ENCODE measurements at regions not wholly inside any gene's neighbourhood (a gene's known extent, or its start where the extent isn't known, plus 50 kb on each side); places are given as distances from the start of the nearest gene placed in this dataset.

DNA sequence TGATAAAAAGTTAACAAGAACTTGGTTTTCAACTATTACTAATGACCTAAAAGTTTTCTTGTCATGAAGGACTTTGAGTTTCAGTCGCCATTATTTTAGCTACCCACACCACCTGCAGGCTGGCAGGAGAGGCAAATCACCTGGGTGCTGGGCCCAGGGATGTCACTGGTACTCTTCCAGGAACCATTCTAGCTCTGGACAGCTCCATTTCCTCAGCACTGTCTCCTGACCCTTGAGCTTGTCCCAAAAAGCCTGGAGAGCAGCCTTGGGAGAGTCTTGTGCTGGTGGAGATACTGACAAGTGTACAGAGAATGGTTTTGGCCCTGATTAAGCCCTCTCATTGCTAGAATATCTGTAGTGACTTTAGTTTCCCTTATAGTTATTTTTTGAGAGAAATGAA lies 1924.1 kb upstream of the WWC1 start:
- Histone ChIP-seq H3K27me3 (ENCODE audit: low read length) (no peaks in the 10 kb centered on the region), H3K9me3 (ENCODE audit: insufficient read depth, low read length) (no peaks in the 10 kb centered on the region), H3F3A (ENCODE audit: insufficient read depth) (no peaks in the 10 kb centered on the region)

GRCh38 chr5:166369346-166369745 lies 1922.1 kb upstream of the WWC1 start:
- H2AFZ ChIP-seq (ENCODE audit: low read depth, low read length, severe bottlenecking), result no peak overlapping the region
- H3K27me3 ChIP-seq (ENCODE audit: low read length), result no peaks in the 10 kb centered on the region
- no peaks in the 10 kb centered on the region for H3K9me3 ChIP-seq (ENCODE audit: insufficient read depth, low read length)
- no peaks in the 10 kb centered on the region for H3F3A ChIP-seq (ENCODE audit: insufficient read depth)
- no peaks in the 10 kb centered on the region for H3K79me2 ChIP-seq (ENCODE audit: insufficient read depth, low read length)
- no peak overlapping the region for H3K4me2 ChIP-seq (ENCODE audit: low read depth, low read length, poor library complexity, severe bottlenecking)
- no peaks in the 10 kb centered on the region for H3K9me2 ChIP-seq (replicated peaks; ENCODE audit: insufficient read depth, low read length)
- H3K4me3 ChIP-seq (ENCODE audit: insufficient read depth, low read length, poor library complexity, severe bottlenecking), result no peak overlapping the region
- no peak overlapping the region for H3K27ac ChIP-seq (ENCODE audit: low read depth, low read length)
- no peaks in the 10 kb centered on the region for H4K20me1 ChIP-seq (ENCODE audit: low read depth, low read length)
- no peak overlapping the region for H3K9ac ChIP-seq (ENCODE audit: low read length)
- TF ChIP-seq, protein P1, sequence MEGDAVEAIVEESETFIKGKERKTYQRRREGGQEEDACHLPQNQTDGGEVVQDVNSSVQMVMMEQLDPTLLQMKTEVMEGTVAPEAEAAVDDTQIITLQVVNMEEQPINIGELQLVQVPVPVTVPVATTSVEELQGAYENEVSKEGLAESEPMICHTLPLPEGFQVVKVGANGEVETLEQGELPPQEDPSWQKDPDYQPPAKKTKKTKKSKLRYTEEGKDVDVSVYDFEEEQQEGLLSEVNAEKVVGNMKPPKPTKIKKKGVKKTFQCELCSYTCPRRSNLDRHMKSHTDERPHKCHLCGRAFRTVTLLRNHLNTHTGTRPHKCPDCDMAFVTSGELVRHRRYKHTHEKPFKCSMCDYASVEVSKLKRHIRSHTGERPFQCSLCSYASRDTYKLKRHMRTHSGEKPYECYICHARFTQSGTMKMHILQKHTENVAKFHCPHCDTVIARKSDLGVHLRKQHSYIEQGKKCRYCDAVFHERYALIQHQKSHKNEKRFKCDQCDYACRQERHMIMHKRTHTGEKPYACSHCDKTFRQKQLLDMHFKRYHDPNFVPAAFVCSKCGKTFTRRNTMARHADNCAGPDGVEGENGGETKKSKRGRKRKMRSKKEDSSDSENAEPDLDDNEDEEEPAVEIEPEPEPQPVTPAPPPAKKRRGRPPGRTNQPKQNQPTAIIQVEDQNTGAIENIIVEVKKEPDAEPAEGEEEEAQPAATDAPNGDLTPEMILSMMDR (IDR thresholded peaks at IDR 0.05; ENCODE audit: insufficient read depth, low read length, poor library complexity, severe bottlenecking), result no peak
- TF ChIP-seq EZH2phosphoT487 (conservative IDR thresholded peaks at IDR 0.05; ENCODE audit: low read length), result no peak
- H3K36me3 ChIP-seq (ENCODE audit: low read length), result no peaks in the 10 kb centered on the region

More for the DNA sequence above, 1924.1 kb upstream of the WWC1 start:
- Histone ChIP-seq H2AFZ (ENCODE audit: low read depth, low read length, severe bottlenecking) (no peak overlapping the region), H3K4me2 (ENCODE audit: low read depth, low read length, poor library complexity, severe bottlenecking) (no peak overlapping the region), H3K4me3 (ENCODE audit: insufficient read depth, low read length, poor library complexity, severe bottlenecking) (no peak overlapping the region), H3K9ac (ENCODE audit: low read length) (no peak overlapping the region), H3K36me3 (ENCODE audit: low read length) (no peaks in the 10 kb centered on the region), H3K9me2 (replicated peaks; ENCODE audit: insufficient read depth, low read length) (no peaks in the 10 kb centered on the region), H4K20me1 (ENCODE audit: low read depth, low read length) (no peaks in the 10 kb centered on the region), H3K79me2 (ENCODE audit: insufficient read depth, low read length) (no peaks in the 10 kb centered on the region), H3K27ac (ENCODE audit: low read depth, low read length) (no peak overlapping the region)
- TF ChIP-seq, protein P1 (IDR thresholded peaks at IDR 0.05; ENCODE audit: insufficient read depth, low read length, poor library complexity, severe bottlenecking), result no peak
- TF ChIP-seq EZH2phosphoT487 (conservative IDR thresholded peaks at IDR 0.05; ENCODE audit: low read length), result no peak

- Histone ChIP-seq H3K27ac (ENCODE audit: low read depth, low read length) (no peak overlapping the region), H3K9me2 (replicated peaks; ENCODE audit: insufficient read depth, low read length) (no peaks in the 10 kb centered on the region), H3K27me3 (ENCODE audit: low read length) (no peaks in the 10 kb centered on the region), H3K4me2 (ENCODE audit: low read depth, low read length, poor library complexity, severe bottlenecking) (no peak overlapping the region), H3K9ac (ENCODE audit: low read length) (no peak overlapping the region), H3K79me2 (ENCODE audit: insufficient read depth, low read length) (no peaks in the 10 kb centered on the region), H3K4me3 (ENCODE audit: insufficient read depth, low read length, poor library complexity, severe bottlenecking) (no peak overlapping the region), H3F3A (ENCODE audit: insufficient read depth) (no peaks in the 10 kb centered on the region), H3K9me3 (ENCODE audit: insufficient read depth, low read length) (no peaks in the 10 kb centered on the region), H4K20me1 (ENCODE audit: low read depth, low read length) (no peaks in the 10 kb centered on the region), H3K36me3 (ENCODE audit: low read length) (no peaks in the 10 kb centered on the region), H2AFZ (ENCODE audit: low read depth, low read length, severe bottlenecking) (no peak overlapping the region)
- TF ChIP-seq, protein P1 (IDR thresholded peaks at IDR 0.05; ENCODE audit: insufficient read depth, low read length, poor library complexity, severe bottlenecking), result no peak
- no peak for TF ChIP-seq EZH2phosphoT487 (conservative IDR thresholded peaks at IDR 0.05; ENCODE audit: low read length)
These were observed 1921.6 kb upstream of the WWC1 start for GRCh38 chr5:166369807-166370206.

All from SU-DHL-6 (cell line).